Natural killer cell (primary cell): ENCODE measurements at regions not wholly inside any gene's neighbourhood (a gene's known extent, or its start where the extent isn't known, plus 50 kb on each side); places are given as distances from the start of the nearest gene placed in this dataset.

Experiments
- ATAC-seq, 3 donors: fragments of 150-1000 bp in 2 of 3; fragments of 200-7000 bp in 1 of 3; cut with Tn5 transposase; 1 replicate in 1 of 3; 2 replicates in 2 of 3; pipeline ENCODE4 v1.10.0; 2021; ENCODE audit warnings: mild to moderate bottlenecking in 2 of 3, moderate library complexity in 2 of 3
- DNase-seq, 2 donors: peaks; one replicate each; pipeline versions ENCODE4 v3.0.0 to v3.0.0-alpha.2; 2013 to 2021; ENCODE audit warnings: mixed read lengths in 1 of 2
- H3K27ac ChIP-seq: one replicate; pipeline ENCODE4 v1.5.1; 2013; ENCODE audit warnings: mild to moderate bottlenecking, low read length
- H3K27me3 ChIP-seq: one replicate; pipeline ENCODE4 v1.6.1; 2013; ENCODE audit warnings: low read length; ENCODE audit not compliant: control insufficient read depth, insufficient read depth
- H3K36me3 ChIP-seq: one replicate; pipeline ENCODE4 v1.6.1; 2013; ENCODE audit warnings: low read length; ENCODE audit not compliant: control insufficient read depth, insufficient read depth
- H3K4me1 ChIP-seq: one replicate; pipeline ENCODE4 v1.6.1; 2013; ENCODE audit warnings: low read length; ENCODE audit not compliant: control insufficient read depth, insufficient read depth
- H3K4me3 ChIP-seq: one replicate; pipeline ENCODE4 v1.5.1; 2013; ENCODE audit warnings: low read length
- H3K9me3 ChIP-seq: one replicate; pipeline ENCODE4 v1.6.1; 2013; ENCODE audit warnings: low read length; ENCODE audit not compliant: control insufficient read depth, insufficient read depth
- H3K27ac Mint-ChIP-seq, 2 donors: one replicate each; pipeline ENCODE4 v1.8.0; 2022; ENCODE audit warnings: mild to moderate bottlenecking in 2 of 2, mixed read lengths in 2 of 2, moderate library complexity in 1 of 2
- H3K27me3 Mint-ChIP-seq, 2 donors: one replicate each; pipeline ENCODE4 v1.8.0; 2022; ENCODE audit warnings: low read depth in 2 of 2, mixed read lengths in 2 of 2
- H3K36me3 Mint-ChIP-seq: one replicate; pipeline ENCODE4 v1.8.0; 2022; ENCODE audit warnings: mixed read lengths
- H3K4me1 Mint-ChIP-seq, 2 donors: one replicate each; pipeline ENCODE4 v1.8.0; 2022; ENCODE audit warnings: mixed read lengths in 2 of 2
- H3K4me3 Mint-ChIP-seq: one replicate; pipeline ENCODE4 v1.8.0; 2022; ENCODE audit warnings: mild to moderate bottlenecking, moderate library complexity, mixed read lengths
- H3K9me3 Mint-ChIP-seq, 2 donors: one replicate each; pipeline ENCODE4 v1.8.0; 2022; ENCODE audit warnings: mixed read lengths in 2 of 2
- WGBS: methylation state at CpG from one replicate; pipeline ENCODE4 v1.1.7; 2013; ENCODE audit warnings: missing lambda C conversion rate; ENCODE audit not compliant: insufficient coverage; 5-methylcytosine and 5-hydroxymethylcytosine counted together
- intact Hi-C: fragments of 100-400 bp; cut with micrococcal nuclease; formaldehyde crosslinking; loops from one replicate; pipeline ENCODE4 v1.14.2; 2022
- TF ChIP-seq, protein P1 (sequence below): fragments of 200-600 bp; IDR thresholded peaks from one replicate; pipeline ENCODE4 v1.8.0; 2022; ENCODE audit warnings: antibody characterized with exemption

DNA sequence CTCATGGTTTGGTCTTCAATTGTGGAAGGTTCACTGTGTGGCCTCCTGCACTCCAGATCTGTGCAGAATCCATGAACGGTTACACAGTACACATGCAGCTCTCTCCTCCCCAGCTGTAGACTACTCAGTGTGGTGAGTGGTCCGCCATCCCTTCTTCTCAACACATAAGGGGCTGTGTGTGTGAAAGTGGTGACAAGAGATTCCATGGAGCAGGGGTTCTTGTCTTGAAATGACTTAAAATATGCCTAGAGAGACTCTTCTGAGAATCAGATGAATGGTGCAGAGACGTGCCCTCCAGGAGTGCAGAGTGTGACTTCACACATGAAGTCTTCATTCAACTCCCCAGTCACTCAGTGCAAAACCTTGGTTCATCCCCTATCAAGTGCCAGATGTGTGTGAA, 151.0 kb upstream of the COPS8 start:
- WGBS: 94% methylated on average over 2 of the region's 3 CpGs
- H3K27ac Mint-ChIP-seq: no peak overlapping the region

DNA sequence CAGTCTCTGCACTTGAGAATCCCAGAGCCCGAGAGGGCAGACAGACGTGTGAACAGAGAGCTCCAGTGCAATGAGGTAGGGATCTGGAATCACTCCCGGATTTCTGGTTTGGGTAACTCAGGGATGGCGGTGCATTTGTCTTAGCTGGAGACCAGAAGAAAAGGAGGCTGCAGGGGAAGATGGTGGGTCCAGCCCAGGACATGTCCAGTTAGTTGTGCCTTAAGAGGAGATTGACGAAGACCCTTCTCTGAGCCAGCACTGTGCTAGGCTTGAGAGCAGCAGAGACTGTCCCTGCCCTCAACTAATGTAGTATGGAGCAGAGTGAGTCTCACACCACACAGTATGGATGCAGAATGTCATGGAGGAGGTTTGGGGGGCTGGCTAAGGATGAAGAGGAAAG, 150.6 kb upstream of the COPS8 start:
- H3K36me3 ChIP-seq: no peaks in the 10 kb centered on the region
- H3K4me3 Mint-ChIP-seq: no peak overlapping the region
- 92% methylated on average over 5 of the region's 5 CpGs for WGBS
- no peaks in the 10 kb centered on the region for H3K27me3 ChIP-seq
- H3K36me3 Mint-ChIP-seq: no peaks in the 10 kb centered on the region
- intact Hi-C loops: no loop called here
- no peaks in the 10 kb centered on the region for H3K4me1 ChIP-seq
- TF ChIP-seq, protein P1, sequence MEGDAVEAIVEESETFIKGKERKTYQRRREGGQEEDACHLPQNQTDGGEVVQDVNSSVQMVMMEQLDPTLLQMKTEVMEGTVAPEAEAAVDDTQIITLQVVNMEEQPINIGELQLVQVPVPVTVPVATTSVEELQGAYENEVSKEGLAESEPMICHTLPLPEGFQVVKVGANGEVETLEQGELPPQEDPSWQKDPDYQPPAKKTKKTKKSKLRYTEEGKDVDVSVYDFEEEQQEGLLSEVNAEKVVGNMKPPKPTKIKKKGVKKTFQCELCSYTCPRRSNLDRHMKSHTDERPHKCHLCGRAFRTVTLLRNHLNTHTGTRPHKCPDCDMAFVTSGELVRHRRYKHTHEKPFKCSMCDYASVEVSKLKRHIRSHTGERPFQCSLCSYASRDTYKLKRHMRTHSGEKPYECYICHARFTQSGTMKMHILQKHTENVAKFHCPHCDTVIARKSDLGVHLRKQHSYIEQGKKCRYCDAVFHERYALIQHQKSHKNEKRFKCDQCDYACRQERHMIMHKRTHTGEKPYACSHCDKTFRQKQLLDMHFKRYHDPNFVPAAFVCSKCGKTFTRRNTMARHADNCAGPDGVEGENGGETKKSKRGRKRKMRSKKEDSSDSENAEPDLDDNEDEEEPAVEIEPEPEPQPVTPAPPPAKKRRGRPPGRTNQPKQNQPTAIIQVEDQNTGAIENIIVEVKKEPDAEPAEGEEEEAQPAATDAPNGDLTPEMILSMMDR: no peak
- no peak for ATAC-seq
- no peaks in the 10 kb centered on the region for H3K9me3 ChIP-seq
- H3K9me3 Mint-ChIP-seq: no peaks in the 10 kb centered on the region
- H3K27me3 Mint-ChIP-seq: peaks cover 25 to 26% of the 10 kb centered on the region in 2 donors
- no peak overlapping the region for H3K4me3 ChIP-seq
- no peak overlapping the region for H3K27ac Mint-ChIP-seq
- no peaks in the 10 kb centered on the region for H3K4me1 Mint-ChIP-seq
- no peak for DNase-seq
- H3K27ac ChIP-seq: no peak overlapping the region

More for the DNA sequence above, 151.0 kb upstream of the COPS8 start:
- Mint-ChIP-seq H3K4me3 (no peak overlapping the region), H3K36me3 (no peaks in the 10 kb centered on the region), H3K9me3 (no peaks in the 10 kb centered on the region), H3K27me3 (peaks cover 25 to 26% of the 10 kb centered on the region in 2 donors), H3K4me1 (no peaks in the 10 kb centered on the region)
- Histone ChIP-seq H3K36me3 (no peaks in the 10 kb centered on the region), H3K9me3 (no peaks in the 10 kb centered on the region), H3K4me3 (no peak overlapping the region), H3K4me1 (no peaks in the 10 kb centered on the region), H3K27me3 (no peaks in the 10 kb centered on the region), H3K27ac (no peak overlapping the region)
- TF ChIP-seq, protein P1: no peak
- DNase-seq (no peak), ATAC-seq (no peak)
- intact Hi-C loops: no loop called here

DNA sequence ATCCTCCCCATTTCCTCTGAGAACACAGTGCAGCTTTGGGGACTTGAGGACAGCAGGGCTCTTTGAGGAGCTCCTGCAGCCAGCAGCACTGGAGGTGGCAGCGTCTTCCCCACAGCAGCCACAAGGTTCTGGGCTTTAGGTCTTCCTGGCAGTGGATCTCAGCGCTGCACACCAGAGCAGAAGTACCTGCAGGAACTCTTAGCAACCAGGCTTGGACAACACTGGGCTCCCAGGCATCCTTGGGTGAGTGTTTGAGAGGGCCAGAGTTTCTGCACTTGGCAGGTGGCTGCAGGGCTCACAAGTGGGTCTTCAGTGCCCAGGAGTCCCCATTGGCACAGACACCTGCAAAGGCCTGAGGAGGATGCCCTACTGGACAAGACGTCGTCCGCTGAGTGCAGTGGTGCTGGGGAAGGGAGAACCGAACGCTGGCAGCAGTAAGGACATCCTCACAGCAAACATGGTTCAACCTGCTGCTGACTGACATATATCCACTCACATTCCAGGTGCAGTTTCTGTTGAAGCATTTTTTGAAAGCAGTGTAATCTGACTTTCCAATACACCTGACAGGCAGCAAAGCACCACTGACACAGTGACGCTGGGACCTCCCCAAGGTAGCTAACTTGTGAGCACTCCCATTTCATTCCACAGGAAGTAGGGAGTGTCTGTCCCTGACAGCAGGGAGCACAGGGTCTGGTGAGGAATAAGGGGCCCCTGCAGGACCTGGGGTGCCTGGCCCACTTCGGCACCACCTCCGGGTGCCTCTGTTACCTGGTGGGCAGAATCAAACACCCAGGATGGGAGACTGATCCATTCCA, 149.9 kb upstream of the COPS8 start:
- H3K36me3 Mint-ChIP-seq: no peaks in the 10 kb centered on the region
- no peaks in the 10 kb centered on the region for H3K9me3 Mint-ChIP-seq
- TF ChIP-seq, protein P1: no peak
- no peaks in the 10 kb centered on the region for H3K36me3 ChIP-seq
- no peaks in the 10 kb centered on the region for H3K4me1 ChIP-seq
- no peak overlapping the region for H3K4me3 ChIP-seq
- DNase-seq: no peak
- no peak overlapping the region for H3K4me3 Mint-ChIP-seq
- intact Hi-C loops: no loop called here
- H3K4me1 Mint-ChIP-seq: no peaks in the 10 kb centered on the region
- WGBS: 82% methylated on average over 9 of the region's 10 CpGs
- H3K27ac ChIP-seq: no peak overlapping the region
- H3K27ac Mint-ChIP-seq: no peak overlapping the region
- ATAC-seq: no peak
- H3K9me3 ChIP-seq: no peaks in the 10 kb centered on the region
- no peaks in the 10 kb centered on the region for H3K27me3 ChIP-seq
- H3K27me3 Mint-ChIP-seq: peaks cover 25 to 26% of the 10 kb centered on the region in 2 donors
